ENCODE measurements at regions not wholly inside any gene's neighbourhood (a gene's known extent, or its start where the extent isn't known, plus 50 kb on each side); places are given as distances from the start of the nearest gene placed in this dataset.

DNA sequence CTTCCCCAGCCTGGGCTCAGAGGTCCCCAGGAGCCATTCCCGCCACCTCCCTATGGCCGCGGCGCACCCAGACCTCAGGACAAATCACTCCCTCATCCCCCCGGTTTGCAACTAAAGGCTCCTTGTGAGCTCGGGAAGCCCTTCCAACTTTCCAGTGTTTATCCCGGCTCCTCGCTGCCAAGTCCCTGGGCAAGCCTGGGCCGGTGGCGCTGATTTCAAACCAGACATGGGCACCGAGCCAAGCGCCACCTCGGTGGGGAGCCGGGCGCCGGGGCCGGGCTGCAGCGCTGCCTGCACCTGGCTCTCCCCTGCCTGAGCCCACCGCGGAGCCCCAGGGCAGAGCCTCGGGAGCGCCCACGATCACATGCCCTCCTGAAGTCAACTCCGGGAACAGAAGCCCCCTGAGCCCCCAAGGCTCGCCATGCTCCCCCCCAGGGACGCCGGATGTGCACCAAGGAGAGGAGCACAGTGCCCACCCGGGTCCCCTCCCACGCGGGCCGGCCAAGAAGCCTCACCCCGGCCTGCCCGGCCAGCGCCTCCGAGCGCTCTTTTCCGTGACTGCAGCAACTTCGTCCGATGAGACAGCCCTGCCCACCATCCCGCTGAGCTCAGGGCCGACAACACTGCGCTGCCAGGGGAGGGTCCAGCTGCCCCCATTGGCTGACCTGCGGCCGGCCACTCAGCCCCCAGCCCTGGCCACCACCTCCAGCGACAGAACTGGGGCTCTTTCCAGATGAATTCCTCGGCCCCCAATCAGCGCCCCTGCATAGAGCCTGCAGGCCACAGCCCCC, 50.0 kb downstream of the NCOR2 start:
- peaks cover 89% of the 10 kb centered on the region for H3K36me3 Mint-ChIP-seq (ENCODE audit: low read depth)
- intact Hi-C loops (cut with micrococcal nuclease): no loop called here
- H3K4me1 Mint-ChIP-seq (ENCODE audit: low read depth): peaks cover 77% of the 10 kb centered on the region
- peak overlapping the region; percentile 49 for H3K4me3 Mint-ChIP-seq
- peaks cover 3% of the 10 kb centered on the region for H3K27me3 Mint-ChIP-seq
- no peaks in the 10 kb centered on the region for H3K9me3 Mint-ChIP-seq
- peak overlapping the region; percentile 84 for H3K27ac Mint-ChIP-seq

DNA sequence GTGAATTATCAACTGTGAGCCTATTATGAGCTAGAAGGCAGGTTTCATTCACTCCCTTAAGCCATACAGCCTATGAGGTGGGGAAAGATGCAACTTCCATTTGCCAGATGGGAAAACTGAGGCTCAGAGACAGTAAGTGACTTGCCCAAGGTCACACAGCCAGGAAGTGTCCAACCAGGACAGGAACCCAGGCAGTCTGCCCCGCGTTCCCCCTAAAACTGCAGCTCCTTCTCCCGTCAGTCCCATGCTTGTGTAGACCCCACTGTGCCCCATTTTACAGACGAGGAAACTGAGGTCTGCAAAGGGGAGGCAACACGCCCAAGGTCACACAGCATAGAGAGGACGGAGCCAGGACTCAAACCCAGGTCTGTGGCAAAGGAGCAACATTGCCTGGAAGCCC, 50.6 kb downstream of the NCOR2 start:
- Mint-ChIP-seq H3K27me3 (peaks cover 3% of the 10 kb centered on the region), H3K4me3 (no peak overlapping the region), H3K36me3 (ENCODE audit: low read depth) (peaks cover 89% of the 10 kb centered on the region), H3K4me1 (ENCODE audit: low read depth) (peaks cover 77% of the 10 kb centered on the region), H3K27ac (no peak overlapping the region), H3K9me3 (no peaks in the 10 kb centered on the region)
- intact Hi-C loops (cut with micrococcal nuclease): no loop called here

DNA sequence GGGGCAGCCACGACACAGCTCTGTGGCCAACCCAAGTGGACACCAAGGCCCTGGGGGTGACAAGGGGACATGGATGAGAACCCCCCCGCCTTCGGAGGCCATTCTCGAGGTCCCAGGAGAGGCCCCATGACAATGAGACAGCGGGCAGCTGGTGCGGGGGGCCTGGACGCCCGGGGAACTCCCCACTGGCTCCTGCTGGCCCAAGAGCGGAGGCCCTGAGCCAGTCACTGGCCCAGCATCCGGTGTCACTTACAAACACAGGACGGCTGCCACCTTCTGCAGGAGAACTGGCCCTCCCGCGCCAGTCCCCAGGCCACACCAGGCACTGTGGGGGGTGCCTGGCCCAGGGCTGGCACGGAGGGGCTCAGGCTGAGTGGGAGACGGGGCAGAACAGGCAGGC, 51.4 kb downstream of the NCOR2 start:
- Mint-ChIP-seq H3K4me1 (ENCODE audit: low read depth) (peaks cover 76% of the 10 kb centered on the region), H3K36me3 (ENCODE audit: low read depth) (peaks cover 89% of the 10 kb centered on the region)

DNA sequence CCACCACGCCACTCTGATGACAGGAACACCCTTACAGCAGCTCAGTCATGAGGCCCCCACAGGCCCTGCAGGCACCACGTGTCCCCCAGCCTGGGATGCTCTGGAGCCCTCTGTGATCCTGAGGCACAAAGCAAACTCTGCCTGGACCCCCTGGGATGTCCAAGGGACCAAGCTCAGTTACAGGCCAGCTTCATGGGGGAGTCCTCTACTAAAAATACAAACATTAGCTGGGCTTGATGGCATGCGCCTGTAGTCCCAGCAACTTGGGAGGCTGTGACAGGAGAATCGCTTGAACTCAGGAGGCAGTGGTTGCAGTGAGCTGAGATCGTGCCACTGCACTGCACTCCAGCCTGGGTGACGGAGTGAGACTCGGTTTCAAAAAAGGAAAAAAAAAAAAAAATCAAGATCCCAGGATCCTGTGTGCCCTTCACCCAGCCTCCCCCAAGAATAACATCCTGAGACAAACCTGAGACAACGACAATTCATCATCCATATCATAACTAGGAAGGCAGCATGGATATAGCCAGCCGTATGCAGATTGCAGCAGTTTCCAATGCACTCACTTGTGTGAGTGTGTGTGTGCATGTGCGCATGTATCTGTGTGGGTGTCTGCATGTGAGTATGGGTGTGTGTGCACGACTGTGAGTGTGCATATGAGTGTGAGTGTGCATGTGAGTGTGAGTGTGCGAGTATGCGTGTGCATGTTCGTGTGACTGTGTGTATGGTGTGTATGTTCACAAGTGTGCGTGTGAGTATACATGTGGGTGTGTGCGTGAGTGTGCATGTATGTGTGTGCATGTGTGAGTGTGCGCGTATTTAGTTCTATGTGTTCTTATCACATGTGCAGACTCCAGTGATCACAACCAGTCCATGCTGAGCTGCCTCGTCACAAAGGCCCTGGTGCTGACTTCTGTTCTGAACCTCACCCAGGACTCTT, 52.1 kb downstream of the NCOR2 start:
- Mint-ChIP-seq H3K4me3 (no peak overlapping the region), H3K4me1 (ENCODE audit: low read depth) (peaks cover 76% of the 10 kb centered on the region), H3K27me3 (peaks cover 3% of the 10 kb centered on the region), H3K9me3 (no peaks in the 10 kb centered on the region), H3K27ac (no peak overlapping the region), H3K36me3 (ENCODE audit: low read depth) (peaks cover 89% of the 10 kb centered on the region)
- intact Hi-C loops (cut with micrococcal nuclease): no loop called here

More for the DNA sequence above, 51.4 kb downstream of the NCOR2 start:
- Mint-ChIP-seq H3K4me3 (no peak overlapping the region), H3K27me3 (peaks cover 3% of the 10 kb centered on the region), H3K9me3 (no peaks in the 10 kb centered on the region), H3K27ac (no peak overlapping the region)
- intact Hi-C loops (cut with micrococcal nuclease): no loop called here

DNA sequence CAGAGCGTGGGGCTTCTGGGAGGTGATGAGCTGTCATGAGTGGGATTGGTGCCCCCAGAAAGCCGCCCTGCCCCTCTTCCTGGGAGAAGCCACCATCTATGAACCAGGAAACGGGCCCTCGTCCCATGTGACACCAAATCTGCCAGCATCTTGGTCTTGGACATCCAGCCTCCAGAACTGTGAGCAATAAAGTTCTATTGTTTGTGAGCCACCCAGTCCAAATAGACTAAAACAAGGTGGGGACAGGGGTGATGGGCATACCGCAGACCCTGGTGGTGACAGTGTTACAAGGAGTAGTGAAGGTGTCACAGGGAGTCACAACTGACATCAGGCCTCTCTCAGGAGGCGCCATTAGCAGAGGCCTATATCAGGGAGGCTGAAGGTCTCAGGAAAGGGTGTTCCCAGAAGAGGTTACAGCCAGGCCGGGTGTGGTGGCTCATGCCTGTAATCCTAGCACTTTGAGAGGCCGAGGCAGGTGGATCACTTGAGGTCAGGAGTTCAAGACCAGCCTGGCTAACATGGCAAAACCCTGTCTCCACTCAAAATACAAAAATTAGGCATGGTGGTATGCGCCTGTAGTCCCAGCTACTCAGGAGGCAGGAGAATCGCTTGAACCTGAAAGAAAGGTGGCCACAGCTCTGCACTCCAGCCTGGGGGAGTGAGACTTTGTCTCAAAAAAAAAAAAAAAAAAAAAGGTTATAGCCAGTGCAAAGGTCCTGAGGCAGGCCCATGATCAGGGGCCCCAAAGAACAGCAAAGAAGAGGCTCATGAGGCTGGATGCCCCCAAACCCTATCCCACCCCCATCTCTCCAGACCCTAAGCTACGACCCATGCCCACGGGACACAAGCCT, 53.0 kb downstream of the NCOR2 start:
- intact Hi-C loops (cut with micrococcal nuclease): no loop called here
- Mint-ChIP-seq H3K4me1 (ENCODE audit: low read depth) (peaks cover 76% of the 10 kb centered on the region), H3K4me3 (no peak overlapping the region), H3K9me3 (no peaks in the 10 kb centered on the region), H3K36me3 (ENCODE audit: low read depth) (peaks cover 88% of the 10 kb centered on the region), H3K27me3 (peaks cover 3% of the 10 kb centered on the region), H3K27ac (peak overlapping the region; percentile 48)

DNA sequence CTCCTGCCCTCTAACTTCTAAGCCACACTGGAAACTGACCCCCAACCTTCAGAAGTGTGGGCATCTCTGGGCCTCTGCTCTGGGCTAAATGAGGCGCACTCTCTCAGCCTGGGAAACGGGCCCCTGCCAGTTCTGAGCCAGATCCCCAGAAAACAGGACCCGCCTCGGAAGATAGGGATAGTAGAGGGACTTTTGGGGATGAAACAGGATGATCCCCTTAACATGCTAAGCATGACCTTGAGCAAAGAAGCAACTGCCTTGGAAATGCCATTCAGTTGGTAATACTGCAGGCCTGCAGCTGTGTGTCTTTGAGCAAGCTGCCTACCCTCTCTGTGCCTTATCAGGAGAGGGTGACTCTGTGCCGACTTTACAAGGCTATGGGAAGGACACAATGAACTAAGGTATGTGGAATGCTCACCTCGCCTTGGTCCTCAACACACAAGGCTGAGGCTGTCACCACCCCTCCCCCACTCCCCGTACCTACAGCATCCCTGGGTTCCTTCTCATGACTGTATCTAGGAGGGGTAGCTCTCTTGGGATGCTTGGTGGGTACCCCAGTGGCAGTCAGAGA, 54.0 kb downstream of the NCOR2 start:
- Mint-ChIP-seq H3K27ac (peak overlapping the region; percentile 48), H3K4me1 (ENCODE audit: low read depth) (peaks cover 76% of the 10 kb centered on the region), H3K9me3 (no peaks in the 10 kb centered on the region), H3K4me3 (no peak overlapping the region), H3K36me3 (ENCODE audit: low read depth) (peaks cover 85% of the 10 kb centered on the region), H3K27me3 (peaks cover 3% of the 10 kb centered on the region)
- intact Hi-C loops (cut with micrococcal nuclease): no loop called here

DNA sequence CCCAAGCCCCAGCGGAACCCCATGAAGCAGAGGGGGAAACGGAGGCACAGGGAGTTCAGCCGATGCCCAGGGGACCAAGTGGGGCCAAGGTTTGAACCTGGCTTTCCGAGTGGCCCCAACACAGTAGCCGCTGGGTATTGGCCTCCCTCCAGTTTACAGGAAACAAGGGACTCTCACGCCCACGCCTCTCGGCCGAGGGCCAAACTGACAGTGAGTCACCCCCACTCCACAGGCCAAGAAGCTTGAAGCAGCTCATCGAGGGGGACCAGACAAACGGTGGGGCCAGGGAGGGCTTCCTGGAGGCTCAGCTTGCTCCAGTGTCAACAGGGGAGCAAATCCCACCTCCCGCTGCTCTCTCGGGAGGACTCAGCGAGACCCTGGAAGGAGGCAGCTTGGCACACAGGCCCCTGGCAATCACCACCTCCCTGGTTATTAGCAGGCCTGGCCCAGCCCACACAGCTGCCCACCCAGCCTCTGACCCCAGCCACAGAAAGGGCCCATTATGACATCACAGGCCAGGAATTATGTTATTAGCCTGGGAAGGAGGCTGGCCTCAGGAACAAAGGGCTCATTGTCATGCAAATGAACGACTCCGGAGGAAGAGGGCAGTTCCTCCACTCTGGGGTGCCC, 54.6 kb downstream of the NCOR2 start:
- Mint-ChIP-seq H3K9me3 (no peaks in the 10 kb centered on the region), H3K27ac (peak overlapping the region; percentile 50), H3K4me1 (ENCODE audit: low read depth) (peaks cover 76% of the 10 kb centered on the region), H3K36me3 (ENCODE audit: low read depth) (peaks cover 85% of the 10 kb centered on the region), H3K27me3 (no peaks in the 10 kb centered on the region), H3K4me3 (peak overlapping the region; percentile 14)
- intact Hi-C loops (cut with micrococcal nuclease): no loop called here

DNA sequence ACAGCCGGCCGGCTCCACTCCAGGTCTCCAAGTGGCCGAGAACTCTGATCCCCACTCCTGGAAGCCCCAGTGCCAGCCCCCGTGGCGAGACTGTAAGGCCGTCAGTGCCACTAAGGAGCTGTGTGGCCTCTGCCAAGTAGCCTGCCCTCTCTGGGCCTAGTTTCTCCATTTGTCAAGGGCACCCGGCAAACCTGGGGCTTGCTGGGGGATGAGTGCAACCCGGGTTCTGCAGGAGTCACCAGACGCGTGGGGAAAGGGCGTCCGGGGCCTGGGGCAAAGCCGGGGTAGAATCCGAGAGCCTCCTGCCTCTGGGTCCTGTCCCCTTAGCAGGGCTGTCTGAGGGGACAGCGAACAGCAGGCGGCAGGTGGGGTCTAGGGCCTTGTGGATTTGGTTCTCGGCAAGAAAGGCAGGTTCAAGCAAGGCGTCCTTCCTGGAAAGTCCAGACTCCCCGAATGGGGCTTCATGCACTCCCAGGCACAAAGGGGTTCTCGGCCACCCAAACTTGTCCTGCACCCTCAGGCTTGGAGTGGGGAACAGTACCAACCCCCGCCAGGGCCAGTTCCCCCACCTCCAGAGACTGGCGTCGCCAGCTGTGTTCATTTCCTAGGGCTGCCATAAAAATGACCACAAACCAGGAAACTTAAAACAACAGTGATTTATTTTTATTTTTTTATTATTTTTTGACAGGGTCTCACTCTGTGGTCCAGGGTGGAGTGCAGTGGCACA, 56.0 kb downstream of the NCOR2 start:
- H3K27me3 Mint-ChIP-seq: no peaks in the 10 kb centered on the region
- peaks cover 92% of the 10 kb centered on the region for H3K36me3 Mint-ChIP-seq (ENCODE audit: low read depth)
- H3K27ac Mint-ChIP-seq: peak overlapping the region; percentile 56
- no peaks in the 10 kb centered on the region for H3K9me3 Mint-ChIP-seq
- no peak overlapping the region for H3K4me3 Mint-ChIP-seq
- intact Hi-C loops (cut with micrococcal nuclease): no loop called here
- peaks cover 79% of the 10 kb centered on the region for H3K4me1 Mint-ChIP-seq (ENCODE audit: low read depth)

DNA sequence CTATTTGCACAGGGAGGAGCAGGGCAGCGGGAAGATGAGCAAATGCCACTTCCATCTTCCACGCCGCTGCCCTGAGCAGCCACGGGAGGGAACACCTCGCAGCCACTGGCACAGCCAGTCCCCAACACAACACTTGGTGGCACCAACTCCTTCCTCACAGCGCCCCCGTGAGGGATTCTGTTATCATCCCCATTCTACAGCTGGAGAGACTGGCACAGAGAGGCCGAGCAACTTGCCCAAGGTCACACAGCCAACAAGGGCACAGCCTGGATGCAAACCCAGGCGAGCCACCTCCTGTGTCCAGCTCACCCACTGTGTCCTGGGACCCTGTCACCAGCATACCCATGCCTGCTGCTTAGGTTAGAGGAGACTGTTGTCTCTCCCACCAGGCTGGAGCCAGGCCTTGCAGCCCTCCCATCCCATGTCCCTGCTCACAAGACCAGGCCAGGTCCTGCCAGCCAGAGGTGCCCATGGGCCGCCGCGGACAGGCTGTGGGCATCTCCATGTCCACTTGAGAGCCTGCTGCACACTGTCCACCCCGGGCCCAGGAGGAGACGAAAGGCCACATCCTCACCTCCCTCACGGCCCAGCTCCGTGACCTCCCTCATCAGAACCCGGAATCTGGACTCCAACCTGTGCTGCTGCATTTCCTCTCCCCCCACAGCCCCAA, 57.0 kb downstream of the NCOR2 start:
- H3K9me3 Mint-ChIP-seq: no peaks in the 10 kb centered on the region
- peak overlapping the region; percentile 56 for H3K27ac Mint-ChIP-seq
- peaks cover 90% of the 10 kb centered on the region for H3K36me3 Mint-ChIP-seq (ENCODE audit: low read depth)
- H3K27me3 Mint-ChIP-seq: no peaks in the 10 kb centered on the region
- H3K4me1 Mint-ChIP-seq (ENCODE audit: low read depth): peaks cover 89% of the 10 kb centered on the region
- peak overlapping the region; percentile 30 for H3K4me3 Mint-ChIP-seq
- intact Hi-C loops (cut with micrococcal nuclease): no loop called here

DNA sequence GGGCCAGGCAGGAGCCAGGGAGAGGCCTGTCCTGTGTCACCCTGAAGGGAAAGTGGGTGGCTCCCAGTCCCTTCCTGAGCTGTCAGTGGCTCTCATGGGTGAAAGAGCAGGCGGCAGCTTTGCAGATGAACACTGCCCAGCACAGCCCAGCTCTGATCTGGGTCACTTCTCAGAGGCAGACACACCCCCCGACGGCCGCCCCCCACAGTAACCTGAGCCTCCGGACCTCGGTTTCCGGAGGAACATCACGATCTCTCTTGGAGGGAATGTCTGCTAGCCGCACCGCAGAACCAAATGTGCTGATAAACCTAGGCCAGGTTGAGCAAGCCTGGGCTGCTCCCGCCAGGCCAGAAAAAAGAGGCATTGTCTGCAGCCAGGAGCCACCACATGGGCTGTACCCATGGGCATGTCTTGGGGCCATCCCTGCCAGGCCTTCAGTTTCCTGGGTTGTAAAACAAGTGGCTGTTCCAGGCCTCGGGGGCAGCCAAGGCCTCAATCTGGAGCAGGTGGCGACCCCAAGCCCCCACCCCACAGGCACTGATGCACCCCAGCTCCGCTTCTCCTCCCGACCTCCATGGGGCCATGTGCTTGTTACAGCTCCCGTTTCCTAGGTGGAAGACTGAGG, 57.6 kb downstream of the NCOR2 start:
- intact Hi-C loops (cut with micrococcal nuclease): loop anchor here (5.0 kb wide), 2 partner anchors 38 to 52 kb away; no protein-coding TSS in a partner anchor
- Mint-ChIP-seq H3K36me3 (ENCODE audit: low read depth) (peaks cover 88% of the 10 kb centered on the region), H3K4me1 (ENCODE audit: low read depth) (peaks cover 94% of the 10 kb centered on the region), H3K9me3 (no peaks in the 10 kb centered on the region), H3K27me3 (no peaks in the 10 kb centered on the region), H3K4me3 (no peak overlapping the region), H3K27ac (no peak overlapping the region)

DNA sequence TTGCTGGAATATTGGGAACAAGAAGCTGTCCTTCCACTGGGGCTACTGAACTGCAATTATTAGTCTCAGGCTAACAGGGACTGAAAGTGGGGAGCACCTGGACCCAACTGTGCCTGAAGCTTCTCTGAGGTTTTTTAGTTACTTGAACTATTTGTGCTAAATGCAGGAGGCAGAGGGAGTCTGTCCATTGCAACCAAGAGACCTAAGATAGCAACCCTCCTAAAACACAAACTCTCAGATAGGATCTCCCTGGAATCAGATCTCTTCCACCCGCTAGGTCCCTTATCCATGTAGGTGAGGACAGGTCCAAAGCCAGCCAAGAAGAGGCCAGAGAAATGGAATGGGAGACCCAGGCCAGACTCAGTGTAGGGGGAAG, 58.1 kb downstream of the NCOR2 start:
- Mint-ChIP-seq H3K4me1 (ENCODE audit: low read depth) (peaks cover 98% of the 10 kb centered on the region), H3K9me3 (no peaks in the 10 kb centered on the region), H3K27me3 (no peaks in the 10 kb centered on the region), H3K27ac (peak overlapping the region; percentile 92), H3K36me3 (ENCODE audit: low read depth) (peaks cover 86% of the 10 kb centered on the region), H3K4me3 (no peak overlapping the region)
- intact Hi-C loops (cut with micrococcal nuclease): loop anchor here (5.0 kb wide), 2 partner anchors 38 to 52 kb away; no protein-coding TSS in a partner anchor

All from dendritic cell treated with granulocyte-macrophage colony-stimulating factor and Interleukin-4, amounts not matched to agents 40 ng/mL and 50 ng/mL, for 4 days (primary cell).